HL-60 (cell line): ENCODE measurements at regions not wholly inside any gene's neighbourhood (a gene's known extent, or its start where the extent isn't known, plus 50 kb on each side); places are given as distances from the start of the nearest gene placed in this dataset.

ENCODE experiments used
- POLR2AphosphoS5 ChIP-seq: IDR thresholded peaks from 2 replicates; pipeline ENCODE4 v1.6.1; 2012; ENCODE audit warnings: low read depth
- TF ChIP-seq, protein P1 (sequence below): IDR thresholded peaks from one replicate; pipeline ENCODE4 v1.5.1; 2011; ENCODE audit warnings: low read length, control low read depth, inconsistent platforms; ENCODE audit not compliant: insufficient read depth

DNA sequence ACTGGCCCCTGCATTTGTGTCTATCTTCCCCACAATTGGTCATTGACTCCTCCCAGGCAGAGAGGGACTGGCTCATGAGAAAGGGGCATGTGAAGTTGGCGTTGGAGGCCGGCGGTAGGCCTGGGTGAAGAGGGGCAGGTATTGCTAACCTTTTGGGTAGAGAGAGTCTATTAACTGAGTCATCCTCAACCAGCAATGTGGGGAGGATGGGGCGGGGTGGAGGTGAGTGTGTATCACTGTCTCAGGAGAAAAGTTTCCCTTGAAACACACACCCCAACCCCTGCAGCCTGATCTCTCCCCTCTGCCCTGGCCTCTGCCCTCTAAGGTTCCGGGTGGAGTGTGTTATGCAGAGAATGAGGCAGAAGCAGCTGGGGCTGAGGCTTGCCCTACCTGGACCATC is 60.1 kb upstream of the PHF21B start:
- TF ChIP-seq POLR2AphosphoS5, result no peak
- TF ChIP-seq, protein P1, sequence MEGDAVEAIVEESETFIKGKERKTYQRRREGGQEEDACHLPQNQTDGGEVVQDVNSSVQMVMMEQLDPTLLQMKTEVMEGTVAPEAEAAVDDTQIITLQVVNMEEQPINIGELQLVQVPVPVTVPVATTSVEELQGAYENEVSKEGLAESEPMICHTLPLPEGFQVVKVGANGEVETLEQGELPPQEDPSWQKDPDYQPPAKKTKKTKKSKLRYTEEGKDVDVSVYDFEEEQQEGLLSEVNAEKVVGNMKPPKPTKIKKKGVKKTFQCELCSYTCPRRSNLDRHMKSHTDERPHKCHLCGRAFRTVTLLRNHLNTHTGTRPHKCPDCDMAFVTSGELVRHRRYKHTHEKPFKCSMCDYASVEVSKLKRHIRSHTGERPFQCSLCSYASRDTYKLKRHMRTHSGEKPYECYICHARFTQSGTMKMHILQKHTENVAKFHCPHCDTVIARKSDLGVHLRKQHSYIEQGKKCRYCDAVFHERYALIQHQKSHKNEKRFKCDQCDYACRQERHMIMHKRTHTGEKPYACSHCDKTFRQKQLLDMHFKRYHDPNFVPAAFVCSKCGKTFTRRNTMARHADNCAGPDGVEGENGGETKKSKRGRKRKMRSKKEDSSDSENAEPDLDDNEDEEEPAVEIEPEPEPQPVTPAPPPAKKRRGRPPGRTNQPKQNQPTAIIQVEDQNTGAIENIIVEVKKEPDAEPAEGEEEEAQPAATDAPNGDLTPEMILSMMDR, result no peak
